ENCODE measurements at regions not wholly inside any gene's neighbourhood (a gene's known extent, or its start where the extent isn't known, plus 50 kb on each side); places are given as distances from the start of the nearest gene placed in this dataset.

DNA sequence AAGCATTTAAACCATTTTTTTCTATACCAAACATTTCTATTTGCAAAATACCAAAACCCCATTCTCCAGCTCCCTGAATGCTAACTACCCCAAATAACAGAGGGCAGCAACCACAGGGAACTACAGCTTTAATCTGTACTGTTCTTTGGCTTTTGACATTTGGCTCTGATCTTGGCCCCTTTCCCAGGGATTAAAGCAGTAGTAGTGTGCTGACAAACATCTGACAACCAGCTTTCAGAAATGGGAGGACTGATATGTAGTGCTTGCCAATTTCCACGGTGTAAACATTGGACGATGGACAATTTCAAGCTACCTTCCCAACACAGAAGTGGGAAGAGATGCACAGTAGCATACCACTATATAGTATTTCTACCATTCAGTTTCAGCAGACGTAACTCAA is 88.4 kb upstream of the TEAD1 start:
- DNase-seq (ENCODE audit: low spot score) (no peak), FAIRE-seq (no peak), ATAC-seq (no peak)
- POLR2A ChIA-PET: no interaction called here
- intact Hi-C loops (cut with micrococcal nuclease; ENCODE audit: unreplicated experiment): no loop called here
- CTCF ChIA-PET (ENCODE audit: low intra/inter-chr PET ratio, low total read pairs): no interaction called here
- H3K27me3 ChIP-seq (ENCODE audit: control insufficient read depth in 1 of 2, insufficient read depth in 2 of 2, low read length in 2 of 2): peaks cover 0 to 5% of the 10 kb centered on the region in 2 experiments; a peak in 1 of 5 replicates
- H3K79me2 ChIP-seq (ENCODE audit: insufficient read depth, low read length): no peaks in the 10 kb centered on the region
- H4K20me1 ChIP-seq (ENCODE audit: insufficient read depth, low read length): no peaks in the 10 kb centered on the region
- no peaks in the 10 kb centered on the region for H3K9me3 ChIP-seq (ENCODE audit: low read length)
- BruUV-seq (replicated peaks): no TSS peak
- in situ Hi-C loops (cut with HindIII; ENCODE audit: extremely low pct_ligation_motif_present, low pct_unique_long_range_greater_than_20kb): loop anchor here (25.0 kb wide), 2 partner anchors 99 to 249 kb away; no protein-coding TSS in a partner anchor
- H3K4me2 ChIP-seq (ENCODE audit: low read depth, low read length): no peak overlapping the region
- H3K27ac ChIP-seq (ENCODE audit: extremely low read length, insufficient read depth, low read length): no peak overlapping the region
- no peaks in the 10 kb centered on the region for H3K4me1 ChIP-seq (ENCODE audit: insufficient read depth, low read length)
- no peak overlapping the region for H3K4me3 ChIP-seq (replicated peaks in 1 of 3; ENCODE audit: insufficient read depth in 1 of 3, low read depth in 2 of 3, low read length in 3 of 3)
- TF ChIP-seq ZNF207 (IDR thresholded peaks at IDR 0.05; ENCODE audit: borderline replicate concordance) (no peak), HNRNPL (IDR thresholded peaks at IDR 0.05; ENCODE audit: low read depth, low read length) (no peak), HNRNPLL (IDR thresholded peaks at IDR 0.05; ENCODE audit: low read depth, low read length, poor library complexity, severe bottlenecking) (no peak), MXI1 (IDR thresholded peaks at IDR 0.05; ENCODE audit: borderline replicate concordance, low read depth, low read length) (no peak), ZNF749 (CRISPR knock-in tag; IDR thresholded peaks at IDR 0.05; ENCODE audit: borderline replicate concordance) (no peak), MAF1 (CRISPR knock-in tag; IDR thresholded peaks at IDR 0.05; ENCODE audit: borderline replicate concordance) (no peak), NAIF1 (CRISPR knock-in tag; IDR thresholded peaks at IDR 0.05; ENCODE audit: borderline replicate concordance) (no peak)
- no peak overlapping the region for H3K9ac ChIP-seq (ENCODE audit: insufficient read depth, low read depth, low read length)
- 22% methylated on average over 3 of the region's 3 CpGs for WGBS (ENCODE audit: low lambda C conversion rate)
- H2AFZ ChIP-seq (ENCODE audit: low read length): no peak overlapping the region
- H3K36me3 ChIP-seq (replicated peaks in 1 of 2; ENCODE audit: control insufficient read depth in 1 of 2, insufficient read depth in 2 of 2, low read length in 2 of 2): no peaks in the 10 kb centered on the region

DNA sequence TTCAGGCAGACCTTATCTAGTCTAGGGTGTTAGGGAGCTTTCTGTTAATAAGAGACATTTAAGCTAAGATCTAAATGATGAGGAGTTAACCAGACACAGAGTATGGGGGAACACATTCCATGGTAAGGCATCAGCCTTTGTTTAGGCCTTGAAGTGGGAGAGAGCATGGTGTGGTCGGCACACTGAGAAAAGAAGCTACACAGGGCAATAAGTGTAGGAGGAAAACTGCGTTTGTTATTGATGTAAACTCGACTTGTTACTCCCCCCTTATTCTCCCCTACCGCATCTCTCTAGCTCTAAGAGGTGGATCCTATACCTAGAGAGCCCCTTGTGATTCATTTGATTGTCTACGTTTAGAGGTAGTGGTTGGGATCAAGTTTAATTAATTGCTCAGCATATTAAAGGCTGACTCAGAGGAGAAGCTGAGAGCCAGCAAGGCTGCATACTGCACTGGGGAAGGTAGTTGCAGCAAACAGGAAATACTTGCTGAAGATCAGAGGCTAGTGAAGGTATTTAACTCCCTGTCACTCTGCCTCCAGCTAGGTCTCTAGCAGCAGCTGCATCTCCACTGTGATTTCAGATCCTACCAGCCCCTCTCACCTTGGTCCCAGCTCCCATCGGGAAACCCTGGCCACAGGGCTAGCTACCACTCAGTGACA is 86.8 kb upstream of the TEAD1 start:
- H4K20me1 ChIP-seq (ENCODE audit: insufficient read depth, low read length): no peaks in the 10 kb centered on the region
- H2AFZ ChIP-seq (ENCODE audit: low read length): no peak overlapping the region
- no peaks in the 10 kb centered on the region for H3K4me1 ChIP-seq (ENCODE audit: insufficient read depth, low read length)
- H3K9me3 ChIP-seq (ENCODE audit: low read length): no peaks in the 10 kb centered on the region
- no peaks in the 10 kb centered on the region for H3K36me3 ChIP-seq (replicated peaks in 1 of 2; ENCODE audit: control insufficient read depth in 1 of 2, insufficient read depth in 2 of 2, low read length in 2 of 2)
- no peak overlapping the region for H3K9ac ChIP-seq (ENCODE audit: insufficient read depth, low read depth, low read length)
- POLR2A ChIA-PET: no interaction called here
- H3K27me3 ChIP-seq (ENCODE audit: control insufficient read depth in 1 of 2, insufficient read depth in 2 of 2, low read length in 2 of 2): peaks cover 0 to 11% of the 10 kb centered on the region in 2 experiments; a peak in 2 of 5 replicates
- in situ Hi-C loops (cut with HindIII; ENCODE audit: extremely low pct_ligation_motif_present, low pct_unique_long_range_greater_than_20kb): loop anchor here (25.0 kb wide), 2 partner anchors 100 to 250 kb away; no protein-coding TSS in a partner anchor
- FAIRE-seq (no peak), ATAC-seq (no peak), DNase-seq (ENCODE audit: low spot score) (no peak)
- no TSS peak for BruUV-seq (replicated peaks)
- H3K4me2 ChIP-seq (ENCODE audit: low read depth, low read length): no peak overlapping the region
- CTCF ChIA-PET (ENCODE audit: low intra/inter-chr PET ratio, low total read pairs): no interaction called here
- WGBS (ENCODE audit: low lambda C conversion rate): 19% methylated on average over 6 of the region's 6 CpGs
- no peaks in the 10 kb centered on the region for H3K79me2 ChIP-seq (ENCODE audit: insufficient read depth, low read length)
- intact Hi-C loops (cut with micrococcal nuclease; ENCODE audit: unreplicated experiment): no loop called here
- H3K27ac ChIP-seq (ENCODE audit: extremely low read length, insufficient read depth, low read length): no peak overlapping the region
- no peak overlapping the region for H3K4me3 ChIP-seq (replicated peaks in 1 of 3; ENCODE audit: insufficient read depth in 1 of 3, low read depth in 2 of 3, low read length in 3 of 3)
- TF ChIP-seq MAFF (IDR thresholded peaks at IDR 0.05; ENCODE audit: low read depth, low read length) (no peak), HDAC1 (CRISPR knock-in tag; IDR thresholded peaks at IDR 0.05) (no peak), XRCC5 (optimal IDR thresholded peaks at IDR 0.05; ENCODE audit: low read length) (no peak), GPBP1L1 (CRISPR knock-in tag; IDR thresholded peaks at IDR 0.05) (no peak), KLF13 (CRISPR knock-in tag; IDR thresholded peaks at IDR 0.05) (no peak), CBX1 (IDR thresholded peaks at IDR 0.05; ENCODE audit: low read depth) (no peak), MED8 (CRISPR knock-in tag; IDR thresholded peaks at IDR 0.05; ENCODE audit: insufficient replicate concordance) (no peak)
- TF ChIP-seq, protein P1, sequence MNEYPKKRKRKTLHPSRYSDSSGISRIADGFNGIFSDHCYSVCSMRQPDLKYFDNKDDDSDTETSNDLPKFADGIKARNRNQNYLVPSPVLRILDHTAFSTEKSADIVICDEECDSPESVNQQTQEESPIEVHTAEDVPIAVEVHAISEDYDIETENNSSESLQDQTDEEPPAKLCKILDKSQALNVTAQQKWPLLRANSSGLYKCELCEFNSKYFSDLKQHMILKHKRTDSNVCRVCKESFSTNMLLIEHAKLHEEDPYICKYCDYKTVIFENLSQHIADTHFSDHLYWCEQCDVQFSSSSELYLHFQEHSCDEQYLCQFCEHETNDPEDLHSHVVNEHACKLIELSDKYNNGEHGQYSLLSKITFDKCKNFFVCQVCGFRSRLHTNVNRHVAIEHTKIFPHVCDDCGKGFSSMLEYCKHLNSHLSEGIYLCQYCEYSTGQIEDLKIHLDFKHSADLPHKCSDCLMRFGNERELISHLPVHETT (CRISPR knock-in tag; conservative IDR thresholded peaks at IDR 0.05): no peak
- TF ChIP-seq, protein P2, sequence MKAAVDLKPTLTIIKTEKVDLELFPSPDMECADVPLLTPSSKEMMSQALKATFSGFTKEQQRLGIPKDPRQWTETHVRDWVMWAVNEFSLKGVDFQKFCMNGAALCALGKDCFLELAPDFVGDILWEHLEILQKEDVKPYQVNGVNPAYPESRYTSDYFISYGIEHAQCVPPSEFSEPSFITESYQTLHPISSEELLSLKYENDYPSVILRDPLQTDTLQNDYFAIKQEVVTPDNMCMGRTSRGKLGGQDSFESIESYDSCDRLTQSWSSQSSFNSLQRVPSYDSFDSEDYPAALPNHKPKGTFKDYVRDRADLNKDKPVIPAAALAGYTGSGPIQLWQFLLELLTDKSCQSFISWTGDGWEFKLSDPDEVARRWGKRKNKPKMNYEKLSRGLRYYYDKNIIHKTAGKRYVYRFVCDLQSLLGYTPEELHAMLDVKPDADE (CRISPR knock-in tag; IDR thresholded peaks at IDR 0.05): no peak

Data from HepG2 (cell line).